ENCODE measurements at regions not wholly inside any gene's neighbourhood (a gene's known extent, or its start where the extent isn't known, plus 50 kb on each side); places are given as distances from the start of the nearest gene placed in this dataset.

DNA sequence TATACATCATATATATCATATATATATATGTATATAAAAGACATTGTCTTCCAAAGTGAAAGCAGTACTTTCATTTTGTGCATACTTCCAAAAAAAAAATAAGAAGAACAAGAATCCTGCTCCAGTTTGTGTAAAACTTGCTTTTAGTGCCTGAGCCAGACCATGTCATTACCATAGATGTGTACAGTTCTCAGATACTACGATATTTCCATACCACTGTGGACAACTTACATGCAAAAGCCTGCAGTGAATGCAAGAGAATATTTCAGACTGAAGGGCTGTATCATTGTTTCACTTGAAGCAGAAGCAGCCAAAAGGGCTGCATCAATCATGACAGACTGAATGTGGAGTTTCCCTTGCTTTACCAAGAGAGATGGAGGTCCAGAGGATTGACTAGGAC, 72.6 kb upstream of the CYLC2 start (continued):
- TF ChIP-seq, protein P1, sequence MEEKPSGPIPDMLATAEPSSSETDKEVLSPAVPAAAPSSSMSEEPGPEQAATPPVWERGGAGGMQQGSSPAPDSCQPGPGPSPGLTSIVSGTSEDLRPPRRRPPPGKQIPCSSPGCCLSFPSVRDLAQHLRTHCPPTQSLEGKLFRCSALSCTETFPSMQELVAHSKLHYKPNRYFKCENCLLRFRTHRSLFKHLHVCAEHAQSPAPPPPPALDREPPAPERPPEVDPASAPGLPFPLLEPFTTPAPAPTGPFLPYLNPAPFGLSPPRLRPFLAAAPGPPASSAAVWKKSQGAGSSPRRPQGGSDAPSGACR (CRISPR knock-in tag; IDR thresholded peaks at IDR 0.05): no peak
- TF ChIP-seq ZSCAN30 (CRISPR knock-in tag; IDR thresholded peaks at IDR 0.05) (no peak), KDM5A (IDR thresholded peaks at IDR 0.05; ENCODE audit: borderline replicate concordance, low read length) (no peak), REPIN1 (CRISPR knock-in tag; IDR thresholded peaks at IDR 0.05; ENCODE audit: borderline replicate concordance, low read depth) (no peak)
- TF ChIP-seq, protein P2, sequence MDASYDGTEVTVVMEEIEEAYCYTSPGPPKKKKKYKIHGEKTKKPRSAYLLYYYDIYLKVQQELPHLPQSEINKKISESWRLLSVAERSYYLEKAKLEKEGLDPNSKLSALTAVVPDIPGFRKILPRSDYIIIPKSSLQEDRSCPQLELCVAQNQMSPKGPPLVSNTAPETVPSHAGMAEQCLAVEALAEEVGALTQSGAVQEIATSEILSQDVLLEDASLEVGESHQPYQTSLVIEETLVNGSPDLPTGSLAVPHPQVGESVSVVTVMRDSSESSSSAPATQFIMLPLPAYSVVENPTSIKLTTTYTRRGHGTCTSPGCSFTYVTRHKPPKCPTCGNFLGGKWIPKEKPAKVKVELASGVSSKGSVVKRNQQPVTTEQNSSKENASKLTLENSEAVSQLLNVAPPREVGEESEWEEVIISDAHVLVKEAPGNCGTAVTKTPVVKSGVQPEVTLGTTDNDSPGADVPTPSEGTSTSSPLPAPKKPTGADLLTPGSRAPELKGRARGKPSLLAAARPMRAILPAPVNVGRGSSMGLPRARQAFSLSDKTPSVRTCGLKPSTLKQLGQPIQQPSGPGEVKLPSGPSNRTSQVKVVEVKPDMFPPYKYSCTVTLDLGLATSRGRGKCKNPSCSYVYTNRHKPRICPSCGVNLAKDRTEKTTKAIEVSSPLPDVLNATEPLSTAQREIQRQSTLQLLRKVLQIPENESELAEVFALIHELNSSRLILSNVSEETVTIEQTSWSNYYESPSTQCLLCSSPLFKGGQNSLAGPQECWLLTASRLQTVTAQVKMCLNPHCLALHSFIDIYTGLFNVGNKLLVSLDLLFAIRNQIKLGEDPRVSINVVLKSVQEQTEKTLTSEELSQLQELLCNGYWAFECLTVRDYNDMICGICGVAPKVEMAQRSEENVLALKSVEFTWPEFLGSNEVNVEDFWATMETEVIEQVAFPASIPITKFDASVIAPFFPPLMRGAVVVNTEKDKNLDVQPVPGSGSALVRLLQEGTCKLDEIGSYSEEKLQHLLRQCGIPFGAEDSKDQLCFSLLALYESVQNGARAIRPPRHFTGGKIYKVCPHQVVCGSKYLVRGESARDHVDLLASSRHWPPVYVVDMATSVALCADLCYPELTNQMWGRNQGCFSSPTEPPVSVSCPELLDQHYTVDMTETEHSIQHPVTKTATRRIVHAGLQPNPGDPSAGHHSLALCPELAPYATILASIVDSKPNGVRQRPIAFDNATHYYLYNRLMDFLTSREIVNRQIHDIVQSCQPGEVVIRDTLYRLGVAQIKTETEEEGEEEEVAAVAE (CRISPR knock-in tag; IDR thresholded peaks at IDR 0.05; ENCODE audit: borderline replicate concordance): no peak
- TF ChIP-seq, protein P3, sequence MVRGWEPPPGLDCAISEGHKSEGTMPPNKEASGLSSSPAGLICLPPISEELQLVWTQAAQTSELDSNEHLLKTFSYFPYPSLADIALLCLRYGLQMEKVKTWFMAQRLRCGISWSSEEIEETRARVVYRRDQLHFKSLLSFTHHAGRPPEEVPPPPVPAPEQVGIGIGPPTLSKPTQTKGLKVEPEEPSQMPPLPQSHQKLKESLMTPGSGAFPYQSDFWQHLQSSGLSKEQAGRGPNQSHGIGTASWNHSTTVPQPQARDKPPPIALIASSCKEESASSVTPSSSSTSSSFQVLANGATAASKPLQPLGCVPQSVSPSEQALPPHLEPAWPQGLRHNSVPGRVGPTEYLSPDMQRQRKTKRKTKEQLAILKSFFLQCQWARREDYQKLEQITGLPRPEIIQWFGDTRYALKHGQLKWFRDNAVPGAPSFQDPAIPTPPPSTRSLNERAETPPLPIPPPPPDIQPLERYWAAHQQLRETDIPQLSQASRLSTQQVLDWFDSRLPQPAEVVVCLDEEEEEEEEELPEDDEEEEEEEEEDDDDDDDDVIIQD (CRISPR knock-in tag; IDR thresholded peaks at IDR 0.05; ENCODE audit: low read depth): no peak

DNA sequence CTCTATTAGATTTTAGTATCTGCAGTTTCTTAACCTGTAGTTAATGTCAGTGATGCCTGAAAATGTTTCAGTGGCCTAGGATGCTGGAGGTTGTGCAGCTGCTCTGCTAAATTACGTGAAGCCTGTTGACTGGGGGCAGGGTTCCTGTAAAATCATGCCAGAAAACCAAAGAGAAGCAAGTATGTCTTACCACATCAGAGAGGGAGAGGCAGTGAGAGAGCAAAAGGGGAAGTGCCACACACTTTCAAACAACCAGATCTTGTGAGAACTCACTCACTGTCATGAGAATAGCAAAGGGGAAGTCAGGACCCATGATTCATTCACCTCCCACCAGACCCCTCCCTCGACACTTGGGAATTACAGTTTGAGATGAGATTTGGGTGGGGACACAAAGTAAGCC, 83.9 kb upstream of the CYLC2 start:
- CTCF ChIA-PET (ENCODE audit: low intra/inter-chr PET ratio, low total read pairs): no interaction called here
- BruUV-seq (replicated peaks): no TSS peak
- TF ChIP-seq ZNF3 (CRISPR knock-in tag; IDR thresholded peaks at IDR 0.05): no peak
- no peak for TF ChIP-seq SRF (IDR thresholded peaks at IDR 0.05; ENCODE audit: low read depth, low read length)
- TF ChIP-seq, protein P4, sequence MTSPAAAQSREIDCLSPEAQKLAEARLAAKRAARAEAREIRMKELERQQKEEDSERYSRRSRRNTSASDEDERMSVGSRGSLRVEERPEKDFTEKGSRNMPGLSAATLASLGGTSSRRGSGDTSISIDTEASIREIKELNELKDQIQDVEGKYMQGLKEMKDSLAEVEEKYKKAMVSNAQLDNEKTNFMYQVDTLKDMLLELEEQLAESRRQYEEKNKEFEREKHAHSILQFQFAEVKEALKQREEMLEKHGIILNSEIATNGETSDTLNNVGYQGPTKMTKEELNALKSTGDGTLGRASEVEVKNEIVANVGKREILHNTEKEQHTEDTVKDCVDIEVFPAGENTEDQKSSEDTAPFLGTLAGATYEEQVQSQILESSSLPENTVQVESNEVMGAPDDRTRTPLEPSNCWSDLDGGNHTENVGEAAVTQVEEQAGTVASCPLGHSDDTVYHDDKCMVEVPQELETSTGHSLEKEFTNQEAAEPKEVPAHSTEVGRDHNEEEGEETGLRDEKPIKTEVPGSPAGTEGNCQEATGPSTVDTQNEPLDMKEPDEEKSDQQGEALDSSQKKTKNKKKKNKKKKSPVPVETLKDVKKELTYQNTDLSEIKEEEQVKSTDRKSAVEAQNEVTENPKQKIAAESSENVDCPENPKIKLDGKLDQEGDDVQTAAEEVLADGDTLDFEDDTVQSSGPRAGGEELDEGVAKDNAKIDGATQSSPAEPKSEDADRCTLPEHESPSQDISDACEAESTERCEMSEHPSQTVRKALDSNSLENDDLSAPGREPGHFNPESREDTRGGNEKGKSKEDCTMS (CRISPR knock-in tag; conservative IDR thresholded peaks at IDR 0.05): no peak
- no peak for TF ChIP-seq ZNF337 (CRISPR knock-in tag; IDR thresholded peaks at IDR 0.05; ENCODE audit: borderline replicate concordance, low read depth)
- no peak for TF ChIP-seq CC2D1A (CRISPR knock-in tag; IDR thresholded peaks at IDR 0.05)
- TF ChIP-seq, protein P5, sequence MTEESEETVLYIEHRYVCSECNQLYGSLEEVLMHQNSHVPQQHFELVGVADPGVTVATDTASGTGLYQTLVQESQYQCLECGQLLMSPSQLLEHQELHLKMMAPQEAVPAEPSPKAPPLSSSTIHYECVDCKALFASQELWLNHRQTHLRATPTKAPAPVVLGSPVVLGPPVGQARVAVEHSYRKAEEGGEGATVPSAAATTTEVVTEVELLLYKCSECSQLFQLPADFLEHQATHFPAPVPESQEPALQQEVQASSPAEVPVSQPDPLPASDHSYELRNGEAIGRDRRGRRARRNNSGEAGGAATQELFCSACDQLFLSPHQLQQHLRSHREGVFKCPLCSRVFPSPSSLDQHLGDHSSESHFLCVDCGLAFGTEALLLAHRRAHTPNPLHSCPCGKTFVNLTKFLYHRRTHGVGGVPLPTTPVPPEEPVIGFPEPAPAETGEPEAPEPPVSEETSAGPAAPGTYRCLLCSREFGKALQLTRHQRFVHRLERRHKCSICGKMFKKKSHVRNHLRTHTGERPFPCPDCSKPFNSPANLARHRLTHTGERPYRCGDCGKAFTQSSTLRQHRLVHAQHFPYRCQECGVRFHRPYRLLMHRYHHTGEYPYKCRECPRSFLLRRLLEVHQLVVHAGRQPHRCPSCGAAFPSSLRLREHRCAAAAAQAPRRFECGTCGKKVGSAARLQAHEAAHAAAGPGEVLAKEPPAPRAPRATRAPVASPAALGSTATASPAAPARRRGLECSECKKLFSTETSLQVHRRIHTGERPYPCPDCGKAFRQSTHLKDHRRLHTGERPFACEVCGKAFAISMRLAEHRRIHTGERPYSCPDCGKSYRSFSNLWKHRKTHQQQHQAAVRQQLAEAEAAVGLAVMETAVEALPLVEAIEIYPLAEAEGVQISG (CRISPR knock-in tag; IDR thresholded peaks at IDR 0.05): no peak

More for the DNA sequence above, 83.9 kb upstream of the CYLC2 start:
- no peak overlapping the region for H2AFZ ChIP-seq (ENCODE audit: low read length)
- intact Hi-C loops (cut with micrococcal nuclease; ENCODE audit: unreplicated experiment) (no loop called here), in situ Hi-C loops (cut with HindIII; ENCODE audit: extremely low pct_ligation_motif_present, low pct_unique_long_range_greater_than_20kb) (no loop called here)
- H3K79me2 ChIP-seq (ENCODE audit: insufficient read depth, low read length): no peaks in the 10 kb centered on the region
- WGBS (ENCODE audit: low lambda C conversion rate): 0% methylated on average over 2 of the region's 2 CpGs
- DNase-seq (ENCODE audit: low spot score) (no peak), FAIRE-seq (no peak), ATAC-seq (no peak)
- H3K4me1 ChIP-seq (ENCODE audit: insufficient read depth, low read length): no peaks in the 10 kb centered on the region
- H3K4me2 ChIP-seq (ENCODE audit: low read depth, low read length): no peak overlapping the region
- no peak overlapping the region for H3K4me3 ChIP-seq (replicated peaks in 1 of 3; ENCODE audit: insufficient read depth in 1 of 3, low read depth in 2 of 3, low read length in 3 of 3)
- H3K36me3 ChIP-seq (replicated peaks in 1 of 2; ENCODE audit: control insufficient read depth in 1 of 2, insufficient read depth in 2 of 2, low read length in 2 of 2): no peaks in the 10 kb centered on the region
- H3K9me3 ChIP-seq (ENCODE audit: low read length): peaks cover 4% of the 10 kb centered on the region; the same call in 1 of the 2 replicates
- H3K27ac ChIP-seq (ENCODE audit: extremely low read length, insufficient read depth, low read length): no peak overlapping the region
- no peak overlapping the region for H3K9ac ChIP-seq (ENCODE audit: insufficient read depth, low read depth, low read length)
- H4K20me1 ChIP-seq (ENCODE audit: insufficient read depth, low read length): no peaks in the 10 kb centered on the region
- POLR2A ChIA-PET: no interaction called here
- H3K27me3 ChIP-seq (ENCODE audit: control insufficient read depth in 1 of 2, insufficient read depth in 2 of 2, low read length in 2 of 2): no peaks in the 10 kb centered on the region

Measured in HepG2 (cell line).